SJSA1 (cell line): ENCODE measurements at regions not wholly inside any gene's neighbourhood (a gene's known extent, or its start where the extent isn't known, plus 50 kb on each side); places are given as distances from the start of the nearest gene placed in this dataset.
A peak's percentile ranks its signal among the peaks of the same experiment; 100 is the strongest.

ENCODE experiments used
- DNase-seq, 2 experiments: peaks; one replicate each; pipeline ENCODE4 v3.0.0-alpha.2; 2015 to 2020; ENCODE audit warnings: low spot score in 2 of 2, low read depth in 1 of 2
- H3K27ac ChIP-seq: fragments of 250-450 bp; sonication (Bioruptor Pico); 2 replicates; pipeline ENCODE4 v1.5.1; 2020; ENCODE audit warnings: mild to moderate bottlenecking, moderate library complexity
- H3K27me3 ChIP-seq: fragments of 250-450 bp; sonication (Bioruptor Pico); replicated peaks from 2 replicates; pipeline ENCODE4 v1.5.1; 2020; ENCODE audit warnings: mild to moderate bottlenecking, moderate library complexity
- H3K36me3 ChIP-seq: fragments of 250-450 bp; sonication (Bioruptor Pico); 2 replicates; pipeline ENCODE4 v1.5.1; 2020; ENCODE audit warnings: mild to moderate bottlenecking
- H3K4me1 ChIP-seq: fragments of 250-450 bp; sonication (Bioruptor Pico); replicated peaks from 2 replicates; pipeline ENCODE4 v1.6.1; 2021; ENCODE audit warnings: mild to moderate bottlenecking
- H3K4me3 ChIP-seq: fragments of 250-450 bp; sonication (Bioruptor Pico); 2 replicates; pipeline ENCODE4 v1.5.1; 2020; ENCODE audit warnings: mild to moderate bottlenecking
- H3K9me3 ChIP-seq: fragments of 250-450 bp; sonication (Bioruptor Pico); replicated peaks from 2 replicates; pipeline ENCODE4 v1.5.1; 2020; ENCODE audit warnings: mild to moderate bottlenecking

DNA sequence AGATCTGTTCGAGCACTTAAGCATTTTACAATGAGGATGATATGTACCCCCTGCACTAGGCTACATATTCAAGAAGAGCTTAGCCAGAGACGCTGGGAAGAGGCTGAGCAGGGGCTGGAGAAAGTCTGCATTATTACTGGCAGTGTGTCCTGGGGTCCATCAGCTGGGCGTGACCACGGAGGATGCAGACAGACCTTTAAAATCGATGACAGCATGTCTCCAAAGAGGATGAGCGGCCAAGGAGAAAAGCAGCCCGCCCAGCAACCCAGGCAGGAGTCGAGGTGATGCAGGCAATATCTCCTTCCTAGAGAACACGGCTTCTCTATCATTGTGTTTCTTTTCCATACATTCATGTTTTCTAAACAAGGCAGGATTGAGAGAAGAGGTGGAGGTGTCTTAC, 300.7 kb downstream of the USP46 start:
- Histone ChIP-seq H3K9me3 (no peaks in the 10 kb centered on the region), H3K27me3 (peaks cover under 1% of the 10 kb centered on the region; the same call in 1 of the 2 replicates), H3K27ac (no peak overlapping the region), H3K4me1 (no peaks in the 10 kb centered on the region), H3K36me3 (no peaks in the 10 kb centered on the region), H3K4me3 (no peak overlapping the region)
- DNase-seq = no peak

DNA sequence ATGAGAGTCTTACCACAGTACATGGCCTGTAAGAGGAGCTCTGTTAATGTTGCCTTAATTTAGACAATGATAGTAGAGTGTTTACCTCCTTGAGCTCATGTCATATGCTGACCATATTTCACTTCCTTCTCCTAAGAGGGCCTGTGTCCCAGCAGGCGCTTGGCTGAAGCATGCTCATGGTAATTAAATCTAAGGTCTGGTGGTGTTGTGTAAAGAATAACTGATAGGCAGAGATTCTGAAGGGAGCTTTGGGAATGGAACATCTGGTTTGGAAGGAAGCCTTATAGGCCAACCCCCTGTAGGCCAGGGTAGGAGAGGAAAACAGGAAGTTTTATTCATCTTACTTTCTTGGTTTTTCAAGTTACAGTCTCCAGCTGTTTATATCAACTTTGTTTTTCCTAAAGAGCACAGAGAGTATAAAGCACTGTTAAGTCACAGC, 300.2 kb downstream of the USP46 start:
- DNase-seq = no peak
- no peaks in the 10 kb centered on the region for H3K36me3 ChIP-seq
- no peaks in the 10 kb centered on the region for H3K4me1 ChIP-seq
- H3K27ac ChIP-seq = no peak overlapping the region
- no peak overlapping the region for H3K4me3 ChIP-seq
- no peaks in the 10 kb centered on the region for H3K9me3 ChIP-seq
- H3K27me3 ChIP-seq = peaks cover 3% of the 10 kb centered on the region; the same call in 1 of the 2 replicates

DNA sequence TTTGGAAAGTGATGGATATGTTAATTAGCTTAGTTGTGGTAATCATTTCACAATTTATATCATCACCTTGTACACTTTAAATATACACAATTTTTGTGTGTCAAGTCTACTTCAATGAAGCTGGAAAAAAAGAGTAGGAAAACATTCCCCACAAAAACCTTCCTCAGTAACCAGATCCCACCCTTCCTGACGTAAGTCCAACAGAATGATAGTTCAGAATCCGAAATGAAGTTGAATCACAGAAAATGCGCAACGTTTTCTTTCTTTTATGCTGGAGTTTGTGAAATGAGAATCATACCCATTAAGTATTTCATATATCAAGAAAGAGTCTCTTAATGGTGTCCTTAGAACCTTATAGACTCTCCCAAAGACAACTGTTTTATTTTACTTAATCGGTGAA, 292.9 kb downstream of the USP46 start:
- no peak overlapping the region for H3K27ac ChIP-seq
- peaks cover 3% of the 10 kb centered on the region; the same call in 1 of the 2 replicates for H3K27me3 ChIP-seq
- no peaks in the 10 kb centered on the region for H3K4me1 ChIP-seq
- no peaks in the 10 kb centered on the region for H3K36me3 ChIP-seq
- no peak for DNase-seq
- H3K9me3 ChIP-seq = no peaks in the 10 kb centered on the region
- H3K4me3 ChIP-seq = no peak overlapping the region

DNA sequence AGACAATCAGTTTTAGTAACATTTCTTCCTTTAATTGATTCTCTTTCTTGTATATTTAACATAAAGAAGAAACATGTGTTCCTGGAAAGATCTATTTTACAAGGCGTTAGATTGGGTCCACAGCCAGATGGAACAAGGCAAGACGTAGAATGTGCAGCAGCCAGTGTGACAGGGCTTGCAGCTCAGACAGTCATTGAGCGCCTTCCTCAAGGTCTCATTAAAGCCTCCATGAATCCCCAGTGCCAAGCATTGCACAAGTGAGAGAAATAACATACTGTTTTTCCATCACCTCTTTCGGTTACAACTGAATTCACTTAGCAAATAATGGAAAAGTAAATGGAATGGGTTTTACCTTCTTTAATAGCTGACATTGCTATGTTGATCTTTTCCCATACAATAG, 292.5 kb downstream of the USP46 start:
- no peaks in the 10 kb centered on the region for H3K9me3 ChIP-seq
- H3K4me3 ChIP-seq = no peak overlapping the region
- H3K27me3 ChIP-seq = peaks cover 3% of the 10 kb centered on the region; the same call in 1 of the 2 replicates
- H3K4me1 ChIP-seq = no peaks in the 10 kb centered on the region
- no peak overlapping the region for H3K27ac ChIP-seq
- no peaks in the 10 kb centered on the region for H3K36me3 ChIP-seq
- DNase-seq = no peak

DNA sequence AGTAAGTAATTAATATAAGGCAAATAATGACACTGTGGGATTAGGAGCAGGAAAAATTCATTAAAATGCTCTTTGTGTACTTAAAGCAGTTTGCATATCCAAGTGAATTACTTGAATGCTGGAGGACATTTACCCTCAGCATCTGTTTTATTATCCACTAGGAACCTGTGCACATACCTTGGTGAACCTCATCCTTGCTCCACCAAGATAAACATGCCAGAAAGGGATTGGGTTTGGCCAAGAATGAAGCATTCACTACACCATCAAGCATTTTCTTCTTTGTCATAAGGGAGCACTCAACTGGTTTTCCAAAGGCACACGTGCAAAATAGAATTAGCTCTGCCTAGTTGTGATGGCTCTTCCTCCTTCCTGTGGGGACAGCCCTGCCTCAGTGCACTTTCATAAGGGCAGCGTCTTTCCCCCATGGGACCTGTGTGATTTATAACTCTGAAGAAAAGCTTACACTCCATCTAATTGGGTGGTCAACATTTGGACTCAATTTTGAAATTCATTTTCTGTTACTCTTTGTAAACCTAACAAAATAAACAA, 291.7 kb downstream of the USP46 start:
- Histone ChIP-seq H3K9me3 (no peaks in the 10 kb centered on the region), H3K4me3 (no peak overlapping the region), H3K4me1 (no peaks in the 10 kb centered on the region), H3K27ac (no peak overlapping the region), H3K27me3 (peaks cover 3% of the 10 kb centered on the region; the same call in 1 of the 2 replicates), H3K36me3 (no peaks in the 10 kb centered on the region)
- no peak for DNase-seq

DNA sequence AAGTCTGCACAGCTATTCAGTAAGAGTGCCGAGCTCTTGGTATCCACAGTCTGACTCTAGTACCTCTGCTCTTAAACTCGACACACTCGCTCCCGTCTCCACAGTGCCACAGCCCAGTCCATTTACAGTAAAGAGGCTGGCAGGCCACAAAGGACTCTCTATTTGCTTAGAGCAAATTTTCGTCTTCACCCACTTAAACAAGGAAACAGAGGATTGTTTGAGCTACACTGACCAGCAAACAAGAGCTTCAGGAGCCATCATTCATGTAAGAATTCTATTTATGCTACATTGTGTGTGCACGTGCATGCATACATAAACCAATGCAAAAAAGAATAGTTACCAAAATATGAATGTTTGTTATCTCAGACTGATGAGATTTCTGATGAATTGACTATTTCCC, 290.2 kb downstream of the USP46 start:
- no peaks in the 10 kb centered on the region for H3K27me3 ChIP-seq
- H3K4me3 ChIP-seq = no peak overlapping the region
- no peaks in the 10 kb centered on the region for H3K4me1 ChIP-seq
- H3K36me3 ChIP-seq = no peaks in the 10 kb centered on the region
- DNase-seq = no peak
- no peak overlapping the region for H3K27ac ChIP-seq
- H3K9me3 ChIP-seq = no peaks in the 10 kb centered on the region

DNA sequence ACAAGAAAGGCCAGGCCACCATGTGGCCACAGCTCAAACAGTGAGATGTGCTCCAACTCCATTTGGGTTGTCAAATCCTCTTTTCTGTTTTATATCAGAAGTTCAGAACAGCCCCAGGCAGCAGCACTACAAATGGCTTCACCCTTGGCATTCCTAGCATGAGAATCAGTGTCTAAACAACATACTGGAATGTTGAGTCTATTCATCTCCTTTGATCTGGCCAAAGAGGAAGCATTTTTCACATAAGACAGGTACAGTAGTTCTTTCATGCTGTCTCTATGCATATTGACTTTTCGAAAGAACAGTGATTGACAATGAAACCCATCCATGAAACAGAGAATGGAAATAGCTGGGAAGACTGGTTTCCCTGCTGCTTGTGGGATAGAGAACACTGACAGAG, 289.5 kb downstream of the USP46 start:
- no peaks in the 10 kb centered on the region for H3K27me3 ChIP-seq

DNA sequence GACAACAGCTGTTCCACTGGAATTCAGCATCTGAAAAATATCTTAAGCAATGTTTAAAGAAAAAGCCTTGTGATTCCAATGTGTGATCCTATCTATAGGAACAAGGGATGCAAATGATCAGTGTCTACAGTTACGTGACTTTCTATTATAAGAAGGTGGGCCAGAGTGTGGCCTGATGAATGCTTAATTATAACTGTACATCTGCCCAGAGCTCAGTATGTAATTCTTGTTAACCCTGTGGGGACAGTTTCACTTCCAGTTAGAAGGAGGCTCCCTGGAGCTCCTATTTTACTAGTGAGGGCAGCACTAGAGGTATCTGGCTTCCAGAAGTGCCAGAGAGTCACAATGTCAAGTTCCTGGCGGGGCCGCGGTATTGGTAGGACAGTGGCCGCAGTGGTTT, 288.5 kb downstream of the USP46 start:
- Histone ChIP-seq H3K4me1 (no peaks in the 10 kb centered on the region), H3K36me3 (no peaks in the 10 kb centered on the region), H3K27ac (no peak overlapping the region), H3K9me3 (no peaks in the 10 kb centered on the region), H3K27me3 (no peaks in the 10 kb centered on the region), H3K4me3 (no peak overlapping the region)
- no peak for DNase-seq

More for the DNA sequence above, 289.5 kb downstream of the USP46 start:
- Histone ChIP-seq H3K36me3 (no peaks in the 10 kb centered on the region), H3K27ac (no peak overlapping the region), H3K9me3 (no peaks in the 10 kb centered on the region), H3K4me1 (no peaks in the 10 kb centered on the region), H3K4me3 (no peak overlapping the region)
- no peak for DNase-seq

DNA sequence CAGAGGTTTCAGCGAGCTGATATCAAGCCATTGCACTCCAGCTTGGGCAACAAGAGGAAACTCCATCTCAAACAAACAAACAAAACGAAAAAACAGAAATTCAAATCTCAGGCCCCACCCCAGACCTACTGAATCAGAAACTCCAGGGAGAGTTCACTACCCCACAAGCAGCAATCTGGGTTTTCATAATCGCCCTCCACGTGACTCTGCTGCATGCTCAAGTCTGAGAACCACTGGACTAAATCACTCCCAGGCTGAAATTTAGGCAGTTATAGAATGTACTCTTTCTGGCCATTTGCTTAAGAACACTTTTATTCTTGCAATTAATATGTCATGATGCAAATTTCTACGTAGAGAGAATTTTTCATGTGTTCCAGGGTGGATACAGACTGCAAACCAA, 287.3 kb downstream of the USP46 start:
- Histone ChIP-seq H3K36me3 (no peaks in the 10 kb centered on the region), H3K9me3 (no peaks in the 10 kb centered on the region), H3K4me3 (no peak overlapping the region), H3K27ac (no peak overlapping the region), H3K4me1 (no peaks in the 10 kb centered on the region), H3K27me3 (no peaks in the 10 kb centered on the region)
- DNase-seq = no peak

DNA sequence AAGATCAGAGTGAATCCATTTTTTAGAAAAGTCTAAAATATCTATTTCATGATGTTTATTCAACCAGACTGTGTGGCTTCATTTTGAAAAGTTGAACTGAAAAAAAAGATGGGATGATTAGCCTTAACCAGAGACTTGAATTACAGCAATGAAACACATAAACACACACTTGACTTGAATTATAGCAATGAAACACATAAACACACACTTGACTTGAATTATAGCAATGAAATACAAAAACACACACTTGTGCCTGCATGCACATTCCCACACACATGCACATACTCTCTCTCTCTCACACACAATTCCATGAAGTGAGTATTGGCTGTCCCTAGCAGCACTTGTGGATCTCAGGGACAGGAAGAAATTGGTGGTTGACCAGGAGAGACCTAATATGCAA, 286.8 kb downstream of the USP46 start:
- no peak for DNase-seq
- Histone ChIP-seq H3K36me3 (no peaks in the 10 kb centered on the region), H3K27me3 (no peaks in the 10 kb centered on the region), H3K4me3 (no peak overlapping the region), H3K27ac (no peak overlapping the region), H3K9me3 (no peaks in the 10 kb centered on the region), H3K4me1 (no peaks in the 10 kb centered on the region)

DNA sequence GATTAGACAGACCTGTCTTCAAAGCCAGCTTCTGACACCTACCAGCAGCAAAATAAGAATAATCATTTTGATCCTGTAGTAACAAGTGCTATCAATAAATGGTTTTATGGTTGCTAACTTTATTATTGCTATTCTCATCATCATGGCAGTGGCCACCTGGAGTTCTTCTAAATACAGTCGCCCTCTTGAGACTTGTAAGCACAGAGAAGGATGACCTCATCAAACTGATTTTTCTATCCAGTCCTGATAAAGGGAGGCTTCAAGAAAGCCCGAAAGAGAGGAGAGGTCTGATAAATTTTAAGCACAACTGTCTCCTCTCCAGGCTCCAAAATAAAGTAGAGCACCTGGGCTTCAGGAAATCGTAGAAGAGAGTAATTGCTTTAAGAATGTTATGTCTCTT, 286.4 kb downstream of the USP46 start:
- H3K4me3 ChIP-seq = no peak overlapping the region
- H3K36me3 ChIP-seq = no peaks in the 10 kb centered on the region
- H3K9me3 ChIP-seq = no peaks in the 10 kb centered on the region
- H3K27me3 ChIP-seq = no peaks in the 10 kb centered on the region
- no peak overlapping the region for H3K27ac ChIP-seq
- DNase-seq = no peak
- no peaks in the 10 kb centered on the region for H3K4me1 ChIP-seq

DNA sequence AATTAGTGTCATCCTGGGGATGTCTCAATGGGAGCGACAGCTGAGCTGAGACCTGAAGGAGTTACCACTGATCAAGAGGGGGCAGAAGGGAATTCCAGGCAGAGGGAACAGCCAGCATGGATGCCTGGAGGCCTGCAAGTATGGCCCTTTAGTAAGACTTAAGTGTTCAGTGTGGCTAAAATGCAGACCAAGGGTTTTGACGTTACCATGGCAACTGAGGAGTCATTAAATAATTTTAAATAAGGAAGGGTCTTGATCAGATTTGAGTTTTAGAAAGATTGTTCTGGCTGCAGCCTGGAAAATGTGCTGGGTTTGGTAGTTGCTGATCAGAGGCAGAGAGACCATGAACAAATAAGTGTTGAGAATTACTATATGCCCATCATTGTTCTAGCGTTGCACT, 285.5 kb downstream of the USP46 start:
- Histone ChIP-seq H3K4me3 (no peak overlapping the region), H3K27ac (no peak overlapping the region), H3K9me3 (no peaks in the 10 kb centered on the region), H3K27me3 (no peaks in the 10 kb centered on the region), H3K36me3 (no peaks in the 10 kb centered on the region), H3K4me1 (no peaks in the 10 kb centered on the region)
- no peak for DNase-seq

DNA sequence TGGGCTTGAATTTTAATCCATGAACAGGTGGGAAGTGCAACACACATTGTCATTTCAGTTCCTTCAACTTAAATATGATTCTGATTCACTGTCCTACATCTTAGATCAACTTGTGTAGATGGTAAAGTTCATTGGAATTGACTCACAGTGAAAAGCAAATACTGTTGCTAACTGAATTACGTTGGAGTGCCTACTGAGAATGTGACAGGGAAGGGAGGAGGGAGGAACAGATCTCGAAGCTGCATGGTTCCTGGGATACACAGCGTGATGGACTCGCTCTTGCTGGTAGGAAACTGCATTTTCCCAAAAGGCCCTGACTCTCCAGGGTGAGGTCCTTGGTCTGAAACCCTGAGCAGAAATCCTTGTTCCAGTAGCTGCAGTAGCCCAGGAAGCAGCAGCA, 284.2 kb downstream of the USP46 start:
- DNase-seq = no peak
- no peaks in the 10 kb centered on the region for H3K4me1 ChIP-seq
- H3K9me3 ChIP-seq = no peaks in the 10 kb centered on the region
- no peak overlapping the region for H3K27ac ChIP-seq
- H3K27me3 ChIP-seq = no peaks in the 10 kb centered on the region
- no peak overlapping the region for H3K4me3 ChIP-seq
- no peaks in the 10 kb centered on the region for H3K36me3 ChIP-seq

DNA sequence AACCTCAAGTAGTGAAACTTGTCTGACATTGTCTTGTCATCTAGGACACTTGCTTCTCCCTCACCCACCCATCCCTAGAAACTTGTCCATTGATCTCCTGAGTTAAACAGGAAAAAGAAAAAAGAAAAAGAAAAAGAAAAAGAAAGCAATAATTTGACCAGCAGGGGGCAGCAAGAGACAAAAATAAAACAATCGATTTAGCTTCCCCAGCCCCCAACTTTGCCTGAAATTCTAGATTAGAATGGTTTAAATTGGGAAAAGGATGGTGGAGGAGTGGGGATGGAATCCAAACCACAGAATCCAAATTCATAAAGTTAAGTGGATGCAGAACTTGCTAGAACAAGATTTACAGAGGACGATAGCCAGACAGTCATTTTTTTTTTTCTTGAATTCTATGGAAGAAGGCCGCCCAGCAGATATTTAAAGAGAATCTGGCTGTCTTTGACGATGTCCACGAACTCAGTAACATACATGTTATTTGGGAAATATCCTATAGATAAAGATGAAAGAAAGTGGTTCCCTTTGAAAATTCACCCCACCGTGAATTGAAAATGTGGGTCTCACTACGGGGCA, 282.9 kb downstream of the USP46 start:
- no peaks in the 10 kb centered on the region for H3K9me3 ChIP-seq
- no peaks in the 10 kb centered on the region for H3K4me1 ChIP-seq
- peak in 1 of 2 experiments; percentile 71 for DNase-seq
- no peak overlapping the region for H3K27ac ChIP-seq
- H3K27me3 ChIP-seq = no peaks in the 10 kb centered on the region
- no peaks in the 10 kb centered on the region for H3K36me3 ChIP-seq
- H3K4me3 ChIP-seq = no peak overlapping the region

DNA sequence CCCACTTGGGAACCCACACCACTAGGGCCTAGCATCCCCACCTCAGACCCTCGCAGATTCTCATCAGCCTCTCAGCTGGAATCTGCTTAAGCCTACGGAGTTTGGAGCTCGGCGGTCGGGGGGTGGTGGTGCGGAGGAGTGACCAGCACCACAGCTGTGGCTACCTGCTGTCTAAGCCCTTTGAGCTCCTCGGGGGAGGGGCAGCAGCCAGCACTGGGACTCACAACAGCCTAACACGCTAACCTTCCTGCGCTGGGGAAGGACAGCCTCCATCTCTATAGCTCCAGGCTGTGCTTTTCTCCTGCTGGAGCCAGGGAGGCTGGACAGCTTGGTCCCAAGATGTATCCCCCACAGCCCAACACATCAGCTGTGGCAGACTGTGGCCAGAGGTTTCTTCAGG, 281.5 kb downstream of the USP46 start:
- no peaks in the 10 kb centered on the region for H3K4me1 ChIP-seq
- H3K27me3 ChIP-seq = no peaks in the 10 kb centered on the region
- H3K27ac ChIP-seq = no peak overlapping the region
- H3K9me3 ChIP-seq = no peaks in the 10 kb centered on the region
- no peak overlapping the region for H3K4me3 ChIP-seq
- no peaks in the 10 kb centered on the region for H3K36me3 ChIP-seq
- DNase-seq = no peak
